ENCODE measurements at regions not wholly inside any gene's neighbourhood (a gene's known extent, or its start where the extent isn't known, plus 50 kb on each side); places are given as distances from the start of the nearest gene placed in this dataset.
"Not testable (repeated sequence)": the region's sequence is repeated elsewhere in the genome, so short reads cannot be mapped to it uniquely, and the experiment has no call there.

- peak overlapping the region in 2 of 3 donors; percentile 51 to 76 for H3K27ac ChIP-seq
- no peak for DNase-seq
- H3K36me3 ChIP-seq, result no peaks in the 10 kb centered on the region
- no peak overlapping the region for H3K4me3 ChIP-seq (replicated peaks in 1 of 3)
- 92 to 97% methylated on average over 2 of the region's 2 CpGs for WGBS, 2 donors
- no peaks in the 10 kb centered on the region for H3K27me3 ChIP-seq
- TF ChIP-seq CTCF (IDR thresholded peaks at IDR 0.05), result no peak
- TF ChIP-seq POLR2A (IDR thresholded peaks at IDR 0.05), result no peak
- peaks cover 18 to 20% of the 10 kb centered on the region in 2 donors for H3K4me1 ChIP-seq
- intact Hi-C loops (cut with DNase I), result no loop called here
- no peaks in the 10 kb centered on the region for H3K9me3 ChIP-seq
These were observed 183.5 kb upstream of the MAP1B start for GRCh38 chr5:71923755-71924154.

GRCh38 chr5:71924325-71924724, 182.9 kb upstream of the MAP1B start:
- H3K4me3 ChIP-seq (replicated peaks in 1 of 3), result no peak overlapping the region
- H3K9me3 ChIP-seq, result no peaks in the 10 kb centered on the region
- no peaks in the 10 kb centered on the region for H3K27me3 ChIP-seq
- H3K27ac ChIP-seq, result peak overlapping the region; percentile 51 to 76 (median 70)
- peaks cover 18 to 20% of the 10 kb centered on the region in 2 donors for H3K4me1 ChIP-seq
- intact Hi-C loops (cut with DNase I), result no loop called here
- no peak for DNase-seq
- no peak for TF ChIP-seq POLR2A (IDR thresholded peaks at IDR 0.05)
- peak in 1 of 6 experiments; percentile 7 for TF ChIP-seq CTCF (IDR thresholded peaks at IDR 0.05)
- no peaks in the 10 kb centered on the region for H3K36me3 ChIP-seq

- Histone ChIP-seq H3K36me3 (no peaks in the 10 kb centered on the region), H3K9me3 (no peaks in the 10 kb centered on the region), H3K27ac (peak overlapping the region; percentile 51 to 76 (median 70)), H3K4me3 (replicated peaks in 1 of 3) (no peak overlapping the region), H3K4me1 (peaks cover 18 to 20% of the 10 kb centered on the region in 2 donors), H3K27me3 (no peaks in the 10 kb centered on the region)
- TF ChIP-seq CTCF (IDR thresholded peaks at IDR 0.05) (no peak), POLR2A (IDR thresholded peaks at IDR 0.05) (no peak)
- DNase-seq, result no peak
- intact Hi-C loops (cut with DNase I), result no loop called here
- 36 to 38% methylated on average over 3 of the region's 3 CpGs for WGBS, 2 donors
These were observed 182.3 kb upstream of the MAP1B start for GRCh38 chr5:71924980-71925379.

GRCh38 chr5:71925608-71926091, 181.6 kb upstream of the MAP1B start:
- H3K4me3 ChIP-seq (replicated peaks in 1 of 3), result no peak overlapping the region
- TF ChIP-seq POLR2A (IDR thresholded peaks at IDR 0.05), result no peak
- TF ChIP-seq CTCF (IDR thresholded peaks at IDR 0.05), result peak in 3 of 6 experiments; percentile 15 to 21 (median 15)
- H3K27me3 ChIP-seq, result no peaks in the 10 kb centered on the region
- H3K27ac ChIP-seq, result peak overlapping the region; percentile 51 to 76 (median 70)
- intact Hi-C loops (cut with DNase I), result no loop called here
- WGBS, 2 donors, result 20 to 25% methylated on average over 4 of the region's 4 CpGs
- H3K4me1 ChIP-seq, result peaks cover 18 to 20% of the 10 kb centered on the region in 2 donors
- DNase-seq, result peak; percentile 60 to 72
- H3K36me3 ChIP-seq, result no peaks in the 10 kb centered on the region
- H3K9me3 ChIP-seq, result no peaks in the 10 kb centered on the region

GRCh38 chr5:71929003-71929402, 178.3 kb upstream of the MAP1B start:
- peaks cover 14 to 39% of the 10 kb centered on the region in 2 donors for H3K4me1 ChIP-seq
- no peaks in the 10 kb centered on the region for H3K27me3 ChIP-seq
- 71 to 77% methylated on average over 3 of the region's 3 CpGs for WGBS, 2 donors
- no peak overlapping the region for H3K4me3 ChIP-seq (replicated peaks in 1 of 3)
- H3K36me3 ChIP-seq, result no peaks in the 10 kb centered on the region
- TF ChIP-seq POLR2A (IDR thresholded peaks at IDR 0.05) (no peak), CTCF (IDR thresholded peaks at IDR 0.05) (no peak)
- no peak for DNase-seq
- no peaks in the 10 kb centered on the region for H3K9me3 ChIP-seq
- intact Hi-C loops (cut with DNase I), result no loop called here
- H3K27ac ChIP-seq, result no peak overlapping the region

- H3K36me3 ChIP-seq; DNase-seq; H3K27ac ChIP-seq; H3K9me3 ChIP-seq; H3K27me3 ChIP-seq; intact Hi-C loops (cut with DNase I); H3K4me3 ChIP-seq (replicated peaks in 1 of 3): not testable (repeated sequence)
- peaks cover under 1 to 25% of the 10 kb centered on the region in 2 donors for H3K4me1 ChIP-seq
These were observed 176.7 kb upstream of the MAP1B start for GRCh38 chr5:71930554-71930953.

All from thyroid gland (tissue), 4 donors.